ENCODE measurements at regions not wholly inside any gene's neighbourhood (a gene's known extent, or its start where the extent isn't known, plus 50 kb on each side); places are given as distances from the start of the nearest gene placed in this dataset.
A peak's percentile ranks its signal among the peaks of the same experiment; 100 is the strongest.

DNA sequence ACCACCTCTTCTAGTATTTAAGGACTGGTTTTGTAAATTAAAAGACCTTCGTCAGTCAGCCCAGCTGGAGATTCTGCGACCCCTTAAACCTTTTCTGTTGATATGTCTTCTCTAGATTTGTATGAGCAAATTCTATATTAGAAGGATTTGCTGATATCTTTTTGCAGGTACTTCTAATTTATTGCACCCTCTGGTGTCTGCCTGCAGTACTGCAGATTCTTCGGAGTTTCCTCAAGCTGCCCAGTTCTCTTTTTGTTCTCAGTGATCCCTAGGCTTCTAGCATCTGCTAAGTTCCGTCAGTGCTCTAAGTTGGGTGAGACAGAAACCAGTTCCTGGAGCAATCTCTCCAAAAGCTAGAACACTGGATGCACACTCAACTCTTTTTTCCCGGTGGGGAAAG is 545.2 kb downstream of the C4orf33 start:
- peak in 5 of 6 experiments; percentile 58 to 81 (median 66) for TF ChIP-seq CTCF (IDR thresholded peaks at IDR 0.05)
- no peak for TF ChIP-seq POLR2A (IDR thresholded peaks at IDR 0.05)
